Right renal cortex interstitium (tissue), 3 donors: ENCODE measurements at regions not wholly inside any gene's neighbourhood (a gene's known extent, or its start where the extent isn't known, plus 50 kb on each side); places are given as distances from the start of the nearest gene placed in this dataset.

Experiments used
- DNase-seq, 3 donors: peaks; one replicate each; pipeline ENCODE4 v3.0.0-alpha.2; 2013; ENCODE audit warnings: low read depth in 3 of 3, low spot score in 2 of 3

- no peak for DNase-seq
Observed at GRCh38 chr17:53387745-53388144, 435.0 kb upstream of the KIF2B start.

DNA sequence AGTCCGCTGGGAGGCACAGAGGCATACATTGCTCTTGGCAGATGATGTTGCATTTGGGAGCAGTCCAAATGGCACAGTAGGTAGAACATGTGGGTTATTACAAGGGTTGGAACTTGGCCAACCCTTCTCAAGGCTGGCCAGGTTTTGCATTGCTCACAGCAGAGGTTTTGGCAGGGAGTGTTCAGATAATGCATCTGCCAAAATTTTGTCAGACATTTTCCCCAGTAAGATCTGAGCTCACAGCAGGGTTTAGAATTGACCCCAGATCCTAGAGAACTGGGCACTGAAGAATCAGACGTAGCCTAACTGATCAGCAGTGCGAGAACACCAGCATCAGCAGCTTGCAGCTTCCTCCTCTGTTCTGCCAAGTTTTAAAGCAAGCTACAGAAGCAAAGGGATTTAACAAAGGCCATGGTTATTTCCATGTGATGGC, 468.8 kb upstream of the KIF2B start:
- no peak for DNase-seq

GRCh38 chr17:53344778-53345177, 477.9 kb upstream of the KIF2B start:
- no peak for DNase-seq

- DNase-seq, result no peak
Observed at GRCh38 chr17:53336281-53336680, 486.4 kb upstream of the KIF2B start.

- DNase-seq, result no peak
Observed at GRCh38 chr17:53335443-53335842, 487.3 kb upstream of the KIF2B start.

DNA sequence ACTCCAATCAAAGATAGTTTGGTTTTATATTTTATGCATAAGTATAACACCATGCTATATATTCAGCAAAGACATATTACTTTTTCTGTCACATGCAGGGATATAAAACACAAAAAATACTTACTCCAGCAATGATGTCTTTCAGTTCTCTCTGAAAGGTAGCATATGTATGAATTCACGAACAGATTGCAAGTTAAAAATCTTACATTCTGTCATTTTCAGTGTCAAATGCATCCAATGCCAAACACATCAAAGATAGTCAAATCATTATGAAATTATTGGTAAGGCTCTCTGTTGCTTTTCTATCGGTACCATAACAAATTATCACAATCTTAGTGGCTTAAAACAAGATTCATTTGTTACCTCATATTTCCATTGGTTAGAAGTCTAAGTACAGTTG, 492.0 kb upstream of the KIF2B start:
- no peak for DNase-seq

- DNase-seq, result no peak
Observed at GRCh38 chr17:53321651-53322050, 501.1 kb upstream of the KIF2B start.

DNA sequence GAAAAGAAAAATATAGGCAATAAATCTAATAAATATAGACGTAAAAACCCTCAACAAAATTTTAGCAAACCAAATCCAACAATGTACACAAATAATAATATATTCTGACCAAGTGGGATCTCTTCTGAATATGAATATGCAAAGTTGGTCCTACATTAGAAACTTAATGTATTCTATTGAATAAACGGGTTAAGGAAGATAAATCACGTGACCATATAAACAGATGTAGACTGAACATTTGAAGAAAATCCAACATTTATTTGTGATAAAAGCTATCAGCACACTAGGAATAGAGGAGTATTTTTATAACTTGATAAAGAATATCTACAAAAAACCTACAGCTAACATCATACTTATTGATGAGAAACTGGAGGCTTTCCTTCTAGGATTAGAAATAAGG, 502.8 kb upstream of the KIF2B start:
- DNase-seq, result no peak

DNA sequence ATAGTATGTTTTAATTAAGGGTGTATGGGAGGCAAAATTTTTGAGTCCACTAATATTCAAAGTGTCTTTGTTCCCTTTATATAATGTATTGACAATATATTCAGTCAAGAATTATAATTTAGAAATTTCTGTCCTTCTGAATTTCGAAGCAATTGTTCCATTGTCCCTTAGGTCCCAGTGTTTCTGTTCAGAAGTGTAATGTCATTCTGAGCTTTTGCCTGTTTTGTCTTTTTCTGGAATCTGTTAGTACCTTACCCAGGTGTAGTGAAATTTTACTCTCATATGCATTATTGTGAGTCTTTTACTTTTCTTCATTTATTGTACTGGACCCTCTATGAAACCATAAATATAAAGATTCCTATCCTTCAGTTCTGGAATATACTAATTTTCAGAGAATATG, 505.7 kb upstream of the KIF2B start:
- DNase-seq, result no peak

- no peak for DNase-seq
Observed at GRCh38 chr17:53316073-53316472, 506.7 kb upstream of the KIF2B start.

DNA sequence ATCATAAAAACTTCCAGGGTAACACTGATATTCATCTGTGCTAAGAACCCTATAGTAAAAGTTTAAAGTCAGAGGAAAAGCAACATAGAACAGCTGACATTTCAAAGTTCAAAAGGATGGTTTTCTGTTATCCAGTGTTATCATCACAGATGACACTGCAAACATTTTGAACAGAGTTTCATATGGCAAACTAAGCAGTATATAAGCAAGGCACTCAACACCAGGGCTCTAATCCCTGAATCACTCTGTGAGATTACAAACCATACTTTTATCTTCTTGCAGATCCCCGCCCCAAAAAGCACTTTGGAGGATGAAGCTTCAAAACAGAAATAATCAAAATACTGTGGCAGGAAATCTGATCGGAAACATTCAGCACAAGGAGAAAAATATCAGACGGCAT, 508.2 kb upstream of the KIF2B start:
- no peak for DNase-seq

- no peak for DNase-seq
Observed at GRCh38 chr17:53313746-53314145, 509.0 kb upstream of the KIF2B start.

DNA sequence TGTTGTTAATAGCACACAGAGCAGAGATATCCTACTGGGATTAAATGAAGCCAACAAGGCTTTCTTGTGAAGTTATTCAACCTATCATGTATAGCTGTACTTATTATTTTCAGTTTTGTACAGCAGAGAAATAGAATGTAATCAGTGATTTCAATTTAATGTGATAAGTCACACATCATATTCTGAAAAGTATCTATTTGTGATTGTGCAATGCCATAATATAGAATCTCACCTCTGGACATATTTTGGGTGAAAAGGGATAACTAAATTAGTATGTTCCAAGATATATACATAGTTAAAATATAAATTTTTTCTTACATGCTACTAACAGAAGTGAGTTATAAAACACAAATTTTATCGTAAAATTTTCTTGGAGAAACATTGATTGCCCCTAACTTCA, 544.3 kb upstream of the KIF2B start:
- DNase-seq, result no peak

- peak in 2 of 3 donors; percentile 1 to 12 for DNase-seq
Observed at GRCh38 chr17:53273126-53273525, 549.6 kb upstream of the KIF2B start.

DNA sequence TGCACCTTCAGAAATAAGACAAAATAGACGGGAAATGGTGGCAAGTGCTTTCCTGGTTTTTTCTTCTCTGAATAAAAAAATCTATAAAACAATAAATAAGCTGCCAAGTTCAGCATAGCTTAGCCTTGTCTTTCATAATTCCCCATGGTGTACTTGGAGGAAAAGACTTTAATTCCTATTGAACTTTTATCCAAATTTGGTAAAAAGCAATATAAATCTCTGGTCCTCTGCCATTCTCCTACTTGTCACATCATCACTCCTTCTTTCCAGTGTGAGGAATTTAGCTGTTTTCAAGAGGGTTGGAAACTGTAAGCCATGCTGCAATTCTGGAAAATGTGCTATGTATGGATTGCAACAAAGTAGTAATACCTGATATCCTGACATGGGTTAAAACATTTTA, 551.8 kb upstream of the KIF2B start:
- DNase-seq, result no peak

GRCh38 chr17:53264730-53265129, 558.0 kb upstream of the KIF2B start:
- DNase-seq, result no peak

DNA sequence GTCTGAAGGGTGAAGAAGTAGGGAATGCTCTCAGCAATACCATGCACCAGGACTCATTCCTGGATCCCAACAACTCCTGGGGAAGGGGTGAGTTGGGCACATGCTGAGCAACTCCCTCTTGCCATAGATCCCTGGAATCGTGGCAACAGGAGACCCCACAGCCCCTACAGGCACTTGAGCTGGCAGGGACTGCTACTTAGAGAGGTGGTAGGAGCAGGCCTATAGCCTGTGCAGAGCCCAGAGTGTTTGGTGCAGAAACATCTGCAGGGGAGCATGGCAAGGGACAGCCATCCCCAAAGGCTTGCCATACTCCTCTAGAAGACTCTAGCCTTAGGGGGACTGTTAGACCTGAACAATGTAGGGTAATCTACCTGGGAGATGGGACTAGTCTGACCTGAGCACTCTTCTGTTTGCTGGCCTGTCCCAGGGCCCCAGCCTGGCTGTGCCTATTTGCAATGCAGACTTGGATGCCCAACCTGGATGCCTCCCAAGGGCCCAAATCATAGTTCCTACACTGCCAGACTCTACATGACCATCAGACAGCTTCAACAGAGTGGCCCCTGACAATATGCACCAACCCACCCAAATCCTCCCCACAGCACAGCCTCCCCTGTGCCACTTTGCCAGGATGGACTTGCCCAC, 568.6 kb upstream of the KIF2B start:
- no peak for DNase-seq

- DNase-seq, result no peak
Observed at GRCh38 chr17:53249036-53249435, 573.7 kb upstream of the KIF2B start.

- no peak for DNase-seq
Observed at GRCh38 chr17:53234138-53234537, 588.6 kb upstream of the KIF2B start.

- no peak for DNase-seq
Observed at GRCh38 chr17:53227514-53227913, 595.2 kb upstream of the KIF2B start.

DNA sequence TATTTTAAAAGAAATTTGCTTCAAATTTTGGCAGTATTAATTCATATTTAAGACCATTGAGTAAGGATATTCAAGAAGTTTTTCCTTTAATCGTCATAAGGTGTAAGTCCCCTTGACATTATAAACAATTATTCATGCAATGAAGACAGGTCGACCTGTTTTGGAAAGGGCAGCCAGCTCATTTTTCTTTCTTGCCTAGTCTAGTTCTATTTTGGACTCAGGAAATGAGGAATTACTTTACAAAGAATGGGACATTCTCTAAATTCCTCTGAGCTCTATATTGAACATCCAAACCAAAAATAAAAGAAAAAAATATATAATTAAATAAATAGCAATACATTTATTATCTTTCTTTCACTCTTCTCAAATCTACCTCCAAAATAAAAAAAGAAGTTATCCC, 595.6 kb upstream of the KIF2B start:
- DNase-seq, result no peak

- no peak for DNase-seq
Observed at GRCh38 chr17:53219821-53220220, 602.9 kb upstream of the KIF2B start.

DNA sequence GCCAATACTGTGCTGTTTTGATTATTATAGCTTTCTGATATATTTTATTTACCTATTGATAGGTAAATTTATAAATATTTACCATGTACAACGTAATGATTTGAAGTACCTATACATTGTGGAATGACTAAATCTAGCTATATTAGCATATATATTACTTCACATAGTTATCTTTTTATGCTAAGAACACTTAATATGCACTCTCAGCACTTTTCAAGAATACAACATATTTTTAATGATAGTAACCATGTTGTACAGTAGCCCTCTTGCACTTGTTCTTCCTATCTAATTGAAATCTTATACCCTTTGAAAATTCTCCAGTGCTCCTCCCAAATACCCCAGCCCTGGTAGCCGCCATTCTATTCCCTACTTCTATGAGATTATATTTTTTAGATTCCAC, 604.0 kb upstream of the KIF2B start:
- DNase-seq, result no peak
